ENCODE measurements at regions not wholly inside any gene's neighbourhood (a gene's known extent, or its start where the extent isn't known, plus 50 kb on each side); places are given as distances from the start of the nearest gene placed in this dataset.

DNA sequence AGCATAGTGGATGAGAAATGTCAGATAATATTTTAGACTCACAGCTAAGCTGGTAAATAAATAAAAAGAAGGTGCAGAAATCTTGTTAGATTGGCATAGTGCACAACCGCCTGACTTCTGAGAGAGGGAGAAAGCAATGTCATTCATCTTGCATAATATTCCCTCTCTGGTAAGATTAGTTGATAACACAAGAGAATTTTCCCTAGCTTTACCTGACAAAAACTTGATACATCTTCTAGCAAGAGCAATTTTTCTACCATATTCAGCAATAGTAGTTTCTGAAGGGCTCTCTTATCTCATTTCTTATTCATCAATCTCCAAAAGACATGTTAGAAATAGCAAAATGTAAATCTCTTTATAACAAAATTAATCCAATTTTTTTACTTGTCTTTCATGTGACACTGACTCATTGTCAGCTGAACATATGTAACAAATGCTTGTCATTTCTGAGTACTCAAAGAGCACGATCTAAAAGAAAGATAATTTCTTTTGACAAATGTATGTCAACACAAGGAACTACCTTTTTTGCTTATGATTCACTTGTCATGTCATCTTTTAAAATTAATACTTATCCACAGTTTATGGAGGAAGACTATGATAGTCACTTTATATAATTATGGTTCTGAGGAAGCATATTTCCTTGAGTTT, 240.0 kb downstream of the ARAP2 start:
- Mint-ChIP-seq H3K27ac (peak overlapping the region; percentile 48), H3K4me1 (ENCODE audit: unreplicated experiment) (no peaks in the 10 kb centered on the region), H3K27me3 (peaks cover 15% of the 10 kb centered on the region), H3K9me3 (peaks cover 13% of the 10 kb centered on the region), H3K4me3 (no peak overlapping the region), H3K36me3 (no peaks in the 10 kb centered on the region)
- no peak for DNase-seq (ENCODE audit: extremely low spot score, unreplicated experiment)
- TF ChIP-seq, protein P1, sequence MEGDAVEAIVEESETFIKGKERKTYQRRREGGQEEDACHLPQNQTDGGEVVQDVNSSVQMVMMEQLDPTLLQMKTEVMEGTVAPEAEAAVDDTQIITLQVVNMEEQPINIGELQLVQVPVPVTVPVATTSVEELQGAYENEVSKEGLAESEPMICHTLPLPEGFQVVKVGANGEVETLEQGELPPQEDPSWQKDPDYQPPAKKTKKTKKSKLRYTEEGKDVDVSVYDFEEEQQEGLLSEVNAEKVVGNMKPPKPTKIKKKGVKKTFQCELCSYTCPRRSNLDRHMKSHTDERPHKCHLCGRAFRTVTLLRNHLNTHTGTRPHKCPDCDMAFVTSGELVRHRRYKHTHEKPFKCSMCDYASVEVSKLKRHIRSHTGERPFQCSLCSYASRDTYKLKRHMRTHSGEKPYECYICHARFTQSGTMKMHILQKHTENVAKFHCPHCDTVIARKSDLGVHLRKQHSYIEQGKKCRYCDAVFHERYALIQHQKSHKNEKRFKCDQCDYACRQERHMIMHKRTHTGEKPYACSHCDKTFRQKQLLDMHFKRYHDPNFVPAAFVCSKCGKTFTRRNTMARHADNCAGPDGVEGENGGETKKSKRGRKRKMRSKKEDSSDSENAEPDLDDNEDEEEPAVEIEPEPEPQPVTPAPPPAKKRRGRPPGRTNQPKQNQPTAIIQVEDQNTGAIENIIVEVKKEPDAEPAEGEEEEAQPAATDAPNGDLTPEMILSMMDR (conservative IDR thresholded peaks at IDR 0.05), result no peak

DNA sequence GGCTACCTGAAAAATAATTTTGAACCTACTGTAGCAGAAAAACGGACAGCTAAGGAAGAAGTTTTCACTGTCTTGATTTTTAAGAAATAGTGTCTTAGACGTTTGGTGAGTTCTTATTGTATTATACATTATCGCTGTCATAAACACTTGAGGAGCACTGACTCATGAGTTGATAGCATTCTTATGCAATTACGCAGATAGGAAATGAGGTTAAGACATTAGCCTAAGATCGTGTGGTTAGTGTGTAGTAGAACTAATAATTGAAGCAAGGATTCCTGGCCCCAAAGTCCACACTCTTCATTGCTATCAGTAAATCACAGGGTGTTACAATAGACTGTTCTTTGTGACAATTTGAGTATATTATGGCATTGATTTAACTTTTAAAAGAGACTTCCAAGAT, 238.1 kb downstream of the ARAP2 start:
- Mint-ChIP-seq H3K4me1 (ENCODE audit: unreplicated experiment) (no peaks in the 10 kb centered on the region), H3K36me3 (no peaks in the 10 kb centered on the region), H3K4me3 (no peak overlapping the region), H3K9me3 (peaks cover 10% of the 10 kb centered on the region), H3K27me3 (peaks cover 11% of the 10 kb centered on the region), H3K27ac (no peak overlapping the region)
- TF ChIP-seq, protein P1 (conservative IDR thresholded peaks at IDR 0.05), result no peak
- no peak for DNase-seq (ENCODE audit: extremely low spot score, unreplicated experiment)

- H3K27ac Mint-ChIP-seq, result no peak overlapping the region
- no peak overlapping the region for H3K4me3 Mint-ChIP-seq
- peaks cover 9% of the 10 kb centered on the region for H3K9me3 Mint-ChIP-seq
- H3K4me1 Mint-ChIP-seq (ENCODE audit: unreplicated experiment), result no peaks in the 10 kb centered on the region
- H3K36me3 Mint-ChIP-seq, result peaks cover 3% of the 10 kb centered on the region
- DNase-seq (ENCODE audit: extremely low spot score, unreplicated experiment), result no peak
- TF ChIP-seq, protein P1 (conservative IDR thresholded peaks at IDR 0.05), result no peak
- H3K27me3 Mint-ChIP-seq, result peaks cover 10% of the 10 kb centered on the region
These were observed 233.9 kb downstream of the ARAP2 start for GRCh38 chr4:36010397-36010929.

- peaks cover 3% of the 10 kb centered on the region for H3K36me3 Mint-ChIP-seq
- TF ChIP-seq, protein P1 (conservative IDR thresholded peaks at IDR 0.05), result no peak
- H3K4me1 Mint-ChIP-seq (ENCODE audit: unreplicated experiment), result no peaks in the 10 kb centered on the region
- no peak for DNase-seq (ENCODE audit: extremely low spot score, unreplicated experiment)
- no peak overlapping the region for H3K4me3 Mint-ChIP-seq
- peaks cover 4% of the 10 kb centered on the region for H3K27me3 Mint-ChIP-seq
- no peak overlapping the region for H3K27ac Mint-ChIP-seq
- H3K9me3 Mint-ChIP-seq, result peaks cover 9% of the 10 kb centered on the region
These were observed 232.9 kb downstream of the ARAP2 start for GRCh38 chr4:36011381-36011780.

DNA sequence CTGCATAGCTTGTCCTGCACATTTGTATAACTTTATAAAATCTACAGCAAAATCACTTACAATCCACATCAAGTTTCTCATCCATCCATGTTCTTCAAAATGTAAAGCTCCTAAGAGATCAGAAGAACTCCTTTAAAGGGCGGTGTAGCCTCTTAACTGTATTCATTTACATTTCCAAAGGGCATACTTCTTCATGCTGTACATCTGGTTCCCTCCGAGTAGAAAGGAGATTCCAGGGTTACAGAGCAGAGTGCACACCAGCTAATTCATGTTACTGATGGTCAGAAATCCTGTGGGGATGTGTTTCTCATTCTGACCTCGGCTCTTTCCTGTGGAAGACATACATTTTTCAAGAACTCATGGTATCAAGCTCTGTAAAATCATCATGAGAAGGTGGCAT, 231.8 kb downstream of the ARAP2 start:
- H3K36me3 Mint-ChIP-seq, result peaks cover 3% of the 10 kb centered on the region
- H3K9me3 Mint-ChIP-seq, result peaks cover 9% of the 10 kb centered on the region
- no peaks in the 10 kb centered on the region for H3K4me1 Mint-ChIP-seq (ENCODE audit: unreplicated experiment)
- no peak overlapping the region for H3K27ac Mint-ChIP-seq
- H3K27me3 Mint-ChIP-seq, result peaks cover 4% of the 10 kb centered on the region
- H3K4me3 Mint-ChIP-seq, result no peak overlapping the region
- TF ChIP-seq, protein P1 (conservative IDR thresholded peaks at IDR 0.05), result no peak
- no peak for DNase-seq (ENCODE audit: extremely low spot score, unreplicated experiment)

Data from type B pancreatic cell (in vitro differentiated cells).